ENCODE measurements at regions not wholly inside any gene's neighbourhood (a gene's known extent, or its start where the extent isn't known, plus 50 kb on each side); places are given as distances from the start of the nearest gene placed in this dataset.

DNA sequence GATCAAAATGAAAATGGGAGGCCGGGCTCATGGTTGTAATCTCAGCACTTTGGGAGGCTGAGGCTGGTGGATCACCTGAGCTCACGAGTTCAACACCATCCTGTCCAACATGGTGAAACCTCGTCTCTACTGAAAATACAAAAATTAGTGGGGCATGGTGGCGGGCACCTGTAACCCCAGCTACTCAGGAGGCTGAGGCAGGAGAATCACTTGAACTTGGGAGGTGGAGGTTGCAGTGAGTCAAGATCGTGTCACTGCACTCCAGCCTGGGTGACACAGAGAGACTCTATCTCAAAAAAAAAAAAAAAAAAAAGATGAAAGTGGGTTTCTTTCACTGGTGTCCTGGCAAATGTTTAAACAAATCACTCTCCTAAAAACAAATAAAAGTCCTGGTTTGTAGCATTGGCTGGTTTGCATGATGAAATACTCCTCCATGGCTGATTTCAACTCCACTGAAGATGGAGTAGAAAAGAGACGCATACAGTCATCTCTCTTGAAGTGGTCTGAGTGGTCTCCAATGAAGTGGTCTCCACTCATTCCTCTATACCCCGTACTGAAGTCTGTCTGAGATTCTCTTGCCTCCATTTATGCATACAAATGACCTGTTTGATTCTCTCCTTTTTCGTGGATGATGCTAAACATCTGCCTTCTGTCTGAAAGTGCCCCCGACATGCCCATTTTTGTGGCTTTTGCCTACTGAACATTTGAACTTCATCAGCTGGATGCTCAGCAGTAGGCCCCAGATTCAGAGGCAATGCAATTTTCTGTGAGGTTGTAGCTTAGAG, 153.0 kb upstream of the FAM20A start:
- no peak for TF ChIP-seq ZFX (IDR thresholded peaks at IDR 0.05)
- TF ChIP-seq, protein P1, sequence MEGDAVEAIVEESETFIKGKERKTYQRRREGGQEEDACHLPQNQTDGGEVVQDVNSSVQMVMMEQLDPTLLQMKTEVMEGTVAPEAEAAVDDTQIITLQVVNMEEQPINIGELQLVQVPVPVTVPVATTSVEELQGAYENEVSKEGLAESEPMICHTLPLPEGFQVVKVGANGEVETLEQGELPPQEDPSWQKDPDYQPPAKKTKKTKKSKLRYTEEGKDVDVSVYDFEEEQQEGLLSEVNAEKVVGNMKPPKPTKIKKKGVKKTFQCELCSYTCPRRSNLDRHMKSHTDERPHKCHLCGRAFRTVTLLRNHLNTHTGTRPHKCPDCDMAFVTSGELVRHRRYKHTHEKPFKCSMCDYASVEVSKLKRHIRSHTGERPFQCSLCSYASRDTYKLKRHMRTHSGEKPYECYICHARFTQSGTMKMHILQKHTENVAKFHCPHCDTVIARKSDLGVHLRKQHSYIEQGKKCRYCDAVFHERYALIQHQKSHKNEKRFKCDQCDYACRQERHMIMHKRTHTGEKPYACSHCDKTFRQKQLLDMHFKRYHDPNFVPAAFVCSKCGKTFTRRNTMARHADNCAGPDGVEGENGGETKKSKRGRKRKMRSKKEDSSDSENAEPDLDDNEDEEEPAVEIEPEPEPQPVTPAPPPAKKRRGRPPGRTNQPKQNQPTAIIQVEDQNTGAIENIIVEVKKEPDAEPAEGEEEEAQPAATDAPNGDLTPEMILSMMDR (conservative IDR thresholded peaks at IDR 0.05) = no peak
- H3K27ac ChIP-seq = no peak overlapping the region

DNA sequence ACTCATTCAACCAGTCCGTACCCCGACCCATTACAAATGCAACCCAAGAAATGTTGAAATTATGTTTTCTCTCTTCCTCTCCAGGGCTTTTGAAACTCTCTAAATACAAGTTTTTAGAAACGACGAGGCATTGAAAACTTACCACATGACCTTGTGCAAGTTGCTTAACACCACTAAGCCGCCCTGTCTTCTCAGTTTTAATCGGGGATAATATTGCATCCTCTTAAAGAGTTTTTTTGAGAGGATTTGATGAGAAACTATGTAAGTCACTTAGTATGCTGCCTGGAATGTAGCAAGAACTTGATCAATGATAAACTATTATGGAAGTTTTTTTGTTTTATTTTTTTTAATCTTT, 149.0 kb upstream of the FAM20A start:
- no peak overlapping the region for H3K27ac ChIP-seq
- TF ChIP-seq ZFX (IDR thresholded peaks at IDR 0.05) = no peak
- TF ChIP-seq, protein P1 (conservative IDR thresholded peaks at IDR 0.05) = no peak

- TF ChIP-seq ZFX (IDR thresholded peaks at IDR 0.05) = no peak
- TF ChIP-seq, protein P1 (conservative IDR thresholded peaks at IDR 0.05) = no peak
These were observed 148.4 kb upstream of the FAM20A start for GRCh38 chr17:68749349-68750207.

DNA sequence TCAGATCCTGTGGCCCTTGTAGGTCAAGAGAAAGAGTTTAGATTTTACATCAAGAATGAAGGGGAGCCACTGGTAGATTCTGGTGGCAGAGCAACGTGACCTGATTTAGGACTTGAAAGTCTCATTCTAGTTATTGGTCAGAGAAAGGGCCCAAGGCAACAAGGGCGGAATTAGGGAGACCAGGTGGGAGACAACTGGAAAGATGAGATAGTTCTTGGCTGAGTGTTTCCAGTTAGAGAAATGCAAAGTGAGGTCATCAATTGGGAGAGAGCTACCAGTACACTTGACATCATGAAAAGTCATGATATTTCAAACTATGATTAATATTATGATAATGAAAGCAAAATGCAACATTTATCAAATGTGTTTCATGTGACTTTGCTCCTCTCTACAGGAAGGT, 147.2 kb upstream of the FAM20A start:
- TF ChIP-seq, protein P1 (conservative IDR thresholded peaks at IDR 0.05) = no peak
- no peak for TF ChIP-seq ZFX (IDR thresholded peaks at IDR 0.05)

More at GRCh38 chr17:68749349-68750207, 148.4 kb upstream of the FAM20A start:
- no peak overlapping the region for H3K27ac ChIP-seq

GRCh38 chr17:68740555-68741447, 139.6 kb upstream of the FAM20A start:
- no peak overlapping the region for H3K27ac ChIP-seq
- TF ChIP-seq, protein P1 (conservative IDR thresholded peaks at IDR 0.05) = peak; percentile 34
- no peak for TF ChIP-seq ZFX (IDR thresholded peaks at IDR 0.05)

More for the DNA sequence above, 147.2 kb upstream of the FAM20A start:
- H3K27ac ChIP-seq = no peak overlapping the region

GRCh38 chr17:68737761-68738443, 136.7 kb upstream of the FAM20A start:
- TF ChIP-seq ZFX (IDR thresholded peaks at IDR 0.05) = no peak
- TF ChIP-seq, protein P1 (conservative IDR thresholded peaks at IDR 0.05) = no peak
- no peak overlapping the region for H3K27ac ChIP-seq
